ENCODE measurements at regions not wholly inside any gene's neighbourhood (a gene's known extent, or its start where the extent isn't known, plus 50 kb on each side); places are given as distances from the start of the nearest gene placed in this dataset.

DNA sequence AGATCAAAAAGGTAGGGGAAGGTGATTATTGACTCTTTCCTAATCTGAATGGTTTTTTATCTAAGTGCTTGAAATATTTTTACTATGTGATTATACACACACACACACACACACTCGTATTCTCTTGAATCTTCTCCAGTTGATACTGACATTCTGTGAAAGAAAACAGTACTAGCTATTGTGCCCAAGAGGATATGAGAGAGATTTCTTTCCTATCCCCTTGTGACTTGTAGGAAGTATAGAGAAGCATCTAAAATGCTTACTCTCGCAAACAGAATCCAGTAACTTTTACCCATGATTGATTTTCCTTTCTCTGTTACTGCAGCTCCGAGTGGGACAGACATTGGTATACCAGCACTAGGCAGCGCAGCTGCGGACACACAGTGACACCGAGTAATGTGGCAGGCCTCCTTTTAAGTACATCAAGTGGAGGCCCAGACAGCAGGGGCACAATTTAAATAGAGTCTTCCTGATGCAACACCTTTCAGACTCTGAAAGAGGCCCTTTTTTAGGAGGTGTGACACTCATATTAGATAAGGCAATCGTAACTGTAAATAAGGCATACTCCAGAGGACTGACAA is 421.0 kb upstream of the CNTN4 start:
- H3K36me3 Mint-ChIP-seq (ENCODE audit: low read depth): no peaks in the 10 kb centered on the region

DNA sequence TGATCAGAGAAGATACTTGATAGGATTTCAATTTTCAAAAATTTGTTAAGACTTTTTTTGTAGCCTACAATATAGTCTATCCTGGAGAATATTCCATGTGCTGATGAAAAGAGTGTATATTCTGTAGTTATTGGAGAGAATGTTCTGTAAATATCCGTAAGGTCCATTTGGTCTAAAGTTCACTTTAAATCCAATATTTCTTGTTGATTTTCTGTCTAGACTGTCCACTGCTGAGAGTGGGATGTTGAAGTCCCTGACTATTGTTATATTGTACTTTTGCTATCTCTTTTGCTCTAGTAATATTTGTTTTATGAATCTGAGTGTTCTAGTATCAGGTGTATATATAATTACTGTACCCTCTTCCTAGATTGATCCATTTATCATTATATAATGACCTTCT is 406.2 kb upstream of the CNTN4 start:
- Mint-ChIP-seq H3K27me3 (no peaks in the 10 kb centered on the region), H3K9me3 (no peaks in the 10 kb centered on the region), H3K4me3 (no peak overlapping the region), H3K27ac (no peak overlapping the region), H3K4me1 (no peaks in the 10 kb centered on the region), H3K36me3 (ENCODE audit: low read depth) (no peaks in the 10 kb centered on the region)
- no peak for DNase-seq
- intact Hi-C loops (cut with micrococcal nuclease): no loop called here

More for the DNA sequence above, 421.0 kb upstream of the CNTN4 start:
- Mint-ChIP-seq H3K27ac (no peak overlapping the region), H3K4me3 (no peak overlapping the region), H3K4me1 (no peaks in the 10 kb centered on the region), H3K9me3 (peaks cover 12% of the 10 kb centered on the region), H3K27me3 (no peaks in the 10 kb centered on the region)
- intact Hi-C loops (cut with micrococcal nuclease): no loop called here
- no peak for DNase-seq

DNA sequence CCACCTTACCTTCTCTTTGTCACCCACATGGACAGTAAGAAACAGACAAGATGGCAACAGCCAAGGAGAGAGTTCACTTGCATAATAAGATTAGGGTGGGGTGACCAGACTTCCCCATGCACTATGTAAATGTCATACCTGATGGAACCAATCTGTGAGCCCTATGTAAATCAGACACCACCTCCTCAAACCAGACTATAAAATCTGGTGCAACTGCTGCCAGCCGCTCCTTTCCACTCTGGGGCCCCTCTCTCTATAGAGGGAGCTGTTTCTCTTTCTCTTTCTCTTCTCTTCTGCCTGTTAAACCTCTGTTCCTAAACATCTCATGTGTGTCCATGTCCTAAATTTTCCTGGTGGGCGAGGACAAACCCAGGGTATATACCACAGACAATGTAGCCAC is 405.5 kb upstream of the CNTN4 start:
- no peak overlapping the region for H3K27ac Mint-ChIP-seq

DNA sequence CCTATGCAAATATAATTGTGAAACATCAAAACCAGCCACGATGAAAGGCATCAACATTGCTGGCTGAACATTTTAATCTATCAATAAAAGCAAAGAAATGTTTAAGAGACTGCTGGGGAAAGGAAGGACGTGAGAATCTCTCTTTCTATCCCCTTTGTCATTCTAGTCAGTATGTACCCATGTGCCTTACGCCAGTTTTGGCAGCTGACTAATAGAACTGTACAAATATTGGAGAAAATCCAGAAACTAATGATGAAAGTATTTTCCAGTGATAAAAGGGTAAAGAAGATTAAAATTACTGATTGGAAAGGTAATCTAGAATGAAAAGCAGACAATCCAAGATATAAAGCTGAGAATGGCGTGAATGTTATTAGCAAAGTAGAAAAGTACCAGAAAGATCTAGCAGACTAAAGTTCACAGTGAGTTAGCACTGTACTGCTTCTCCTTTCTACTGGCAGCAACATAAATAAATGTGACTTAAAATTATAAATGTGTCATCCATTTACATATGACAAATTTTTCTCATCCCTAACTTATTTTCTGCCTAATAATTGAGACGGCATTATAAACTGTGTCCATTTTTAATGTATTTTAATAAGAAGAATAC is 401.9 kb upstream of the CNTN4 start:
- DNase-seq: no peak
- Mint-ChIP-seq H3K4me3 (no peak overlapping the region), H3K36me3 (ENCODE audit: low read depth) (no peaks in the 10 kb centered on the region), H3K9me3 (no peaks in the 10 kb centered on the region), H3K4me1 (no peaks in the 10 kb centered on the region), H3K27me3 (no peaks in the 10 kb centered on the region), H3K27ac (no peak overlapping the region)
- intact Hi-C loops (cut with micrococcal nuclease): no loop called here

More for the DNA sequence above, 405.5 kb upstream of the CNTN4 start:
- H3K4me3 Mint-ChIP-seq: no peak overlapping the region
- H3K4me1 Mint-ChIP-seq: no peaks in the 10 kb centered on the region
- no peaks in the 10 kb centered on the region for H3K9me3 Mint-ChIP-seq
- DNase-seq: no peak
- intact Hi-C loops (cut with micrococcal nuclease): no loop called here
- no peaks in the 10 kb centered on the region for H3K27me3 Mint-ChIP-seq
- H3K36me3 Mint-ChIP-seq (ENCODE audit: low read depth): no peaks in the 10 kb centered on the region

DNA sequence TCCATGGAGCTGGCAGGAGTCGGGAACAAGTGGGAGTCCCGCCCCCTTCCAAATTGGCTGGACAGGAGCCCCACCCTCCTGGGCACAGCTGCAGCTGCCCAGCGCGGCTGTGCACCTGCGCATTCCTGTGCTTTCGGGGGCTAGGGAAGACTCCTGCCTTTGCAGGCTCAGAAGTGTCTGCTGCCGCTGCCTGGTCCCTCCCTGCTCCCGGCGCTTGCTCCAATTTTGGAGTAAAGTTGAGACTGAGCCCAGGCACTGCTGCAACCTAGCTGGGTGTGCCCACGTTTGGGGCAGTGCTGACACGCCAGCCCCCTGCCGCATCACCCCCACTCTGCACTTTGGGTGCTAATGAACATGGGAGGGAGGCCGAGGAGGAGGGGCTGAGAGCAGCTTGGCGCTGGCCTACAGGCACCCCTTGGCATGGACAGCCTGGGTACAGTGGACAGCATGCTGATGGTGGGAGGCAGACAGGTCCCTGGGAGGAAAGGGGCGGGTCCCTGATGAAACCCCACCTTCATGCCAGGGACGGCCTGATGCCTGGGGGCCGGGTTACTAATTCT is 399.2 kb upstream of the CNTN4 start:
- no peak for DNase-seq
- H3K27ac Mint-ChIP-seq: no peak overlapping the region

DNA sequence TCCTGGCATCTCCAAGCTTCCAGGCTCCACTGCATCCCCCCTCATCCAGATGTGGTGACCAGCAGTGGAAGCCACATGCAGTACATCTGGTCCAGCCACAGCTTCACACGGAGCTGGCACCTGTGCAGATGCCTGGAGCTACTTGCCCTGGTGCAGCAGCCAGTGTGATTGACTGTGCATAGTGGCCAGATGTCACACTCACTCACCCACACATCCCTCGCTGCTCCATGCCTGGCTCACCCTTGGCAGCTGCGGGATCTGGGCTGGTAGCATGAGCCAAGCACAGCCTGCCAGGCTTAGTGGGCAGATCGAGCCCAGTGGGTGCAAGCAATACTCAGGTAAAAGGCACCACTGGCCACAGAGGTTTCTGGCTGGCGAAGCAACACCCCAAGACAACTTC is 398.0 kb upstream of the CNTN4 start:
- H3K36me3 Mint-ChIP-seq (ENCODE audit: low read depth): no peaks in the 10 kb centered on the region
- no peaks in the 10 kb centered on the region for H3K27me3 Mint-ChIP-seq
- DNase-seq: no peak
- intact Hi-C loops (cut with micrococcal nuclease): no loop called here
- H3K4me3 Mint-ChIP-seq: no peak overlapping the region
- H3K9me3 Mint-ChIP-seq: no peaks in the 10 kb centered on the region
- H3K27ac Mint-ChIP-seq: no peak overlapping the region
- H3K4me1 Mint-ChIP-seq: no peaks in the 10 kb centered on the region

More for the DNA sequence above, 399.2 kb upstream of the CNTN4 start:
- H3K4me3 Mint-ChIP-seq: no peak overlapping the region
- no peaks in the 10 kb centered on the region for H3K36me3 Mint-ChIP-seq (ENCODE audit: low read depth)
- H3K4me1 Mint-ChIP-seq: no peaks in the 10 kb centered on the region
- H3K27me3 Mint-ChIP-seq: no peaks in the 10 kb centered on the region
- intact Hi-C loops (cut with micrococcal nuclease): no loop called here
- no peaks in the 10 kb centered on the region for H3K9me3 Mint-ChIP-seq

DNA sequence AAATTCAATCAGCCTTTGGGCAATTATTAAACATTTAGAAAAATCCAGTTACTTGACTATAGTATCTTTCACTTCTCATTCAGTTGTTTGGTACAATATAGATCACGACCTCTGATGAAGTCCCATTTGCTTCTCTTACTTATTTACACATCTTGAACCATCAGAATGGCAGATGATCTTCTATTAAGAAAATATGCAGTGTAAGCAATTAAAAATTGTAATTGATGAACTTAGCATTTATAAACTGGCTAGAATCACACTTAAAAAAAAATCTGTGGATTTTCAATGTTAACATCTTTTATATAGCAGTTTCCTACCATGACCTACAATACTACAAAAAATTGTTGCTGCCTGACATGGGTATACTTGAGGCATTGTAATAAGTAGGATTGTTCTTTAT is 395.5 kb upstream of the CNTN4 start:
- H3K9me3 Mint-ChIP-seq: peaks cover 3% of the 10 kb centered on the region
- H3K36me3 Mint-ChIP-seq (ENCODE audit: low read depth): no peaks in the 10 kb centered on the region
- no peaks in the 10 kb centered on the region for H3K27me3 Mint-ChIP-seq
- intact Hi-C loops (cut with micrococcal nuclease): no loop called here
- no peaks in the 10 kb centered on the region for H3K4me1 Mint-ChIP-seq
- DNase-seq: no peak
- H3K4me3 Mint-ChIP-seq: no peak overlapping the region
- no peak overlapping the region for H3K27ac Mint-ChIP-seq

DNA sequence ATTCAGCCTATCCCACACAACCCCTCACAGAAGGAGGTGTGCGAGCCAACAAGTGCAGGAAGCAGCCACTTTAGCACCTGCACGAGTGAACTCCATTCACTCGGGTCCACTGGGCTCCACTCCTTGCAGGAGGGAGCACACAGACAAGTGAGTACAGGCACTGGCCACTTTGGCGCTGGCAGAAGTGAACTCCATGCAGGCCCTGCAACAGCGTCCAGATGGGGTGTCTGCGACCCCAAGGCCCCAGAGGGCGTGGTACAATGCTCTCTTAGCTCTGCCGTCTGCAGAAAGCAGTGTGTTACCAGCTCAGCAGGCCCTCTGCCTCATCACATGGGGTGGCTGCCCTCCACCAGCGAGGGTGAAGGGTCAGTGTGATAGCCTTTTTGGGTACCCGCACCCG is 388.0 kb upstream of the CNTN4 start:
- Mint-ChIP-seq H3K27ac (no peak overlapping the region), H3K9me3 (peaks cover 3% of the 10 kb centered on the region), H3K4me3 (no peak overlapping the region), H3K4me1 (no peaks in the 10 kb centered on the region), H3K27me3 (no peaks in the 10 kb centered on the region), H3K36me3 (ENCODE audit: low read depth) (no peaks in the 10 kb centered on the region)
- intact Hi-C loops (cut with micrococcal nuclease): no loop called here
- no peak for DNase-seq

DNA sequence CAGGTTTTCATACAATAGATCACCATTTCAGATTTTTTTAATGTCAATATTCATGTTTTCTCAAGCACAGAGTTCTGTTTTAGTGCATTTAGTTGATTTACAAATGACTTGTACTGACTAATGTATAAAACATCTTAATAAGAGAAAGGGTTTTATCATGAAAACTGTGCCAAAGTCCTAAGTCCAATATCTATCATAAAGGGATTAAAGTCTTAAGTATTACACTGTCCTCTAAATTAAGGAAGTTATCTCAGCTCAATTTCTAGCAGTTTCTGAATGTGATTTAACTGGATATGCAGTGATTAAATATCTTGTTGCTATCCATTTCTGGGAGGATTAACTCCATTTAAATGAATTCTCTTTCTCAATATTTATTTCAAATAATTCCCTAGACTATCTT is 381.1 kb upstream of the CNTN4 start:
- no peaks in the 10 kb centered on the region for H3K4me1 Mint-ChIP-seq
- no peak overlapping the region for H3K27ac Mint-ChIP-seq
- intact Hi-C loops (cut with micrococcal nuclease): no loop called here
- no peaks in the 10 kb centered on the region for H3K9me3 Mint-ChIP-seq
- H3K36me3 Mint-ChIP-seq (ENCODE audit: low read depth): no peaks in the 10 kb centered on the region
- no peak for DNase-seq
- no peak overlapping the region for H3K4me3 Mint-ChIP-seq
- H3K27me3 Mint-ChIP-seq: no peaks in the 10 kb centered on the region

DNA sequence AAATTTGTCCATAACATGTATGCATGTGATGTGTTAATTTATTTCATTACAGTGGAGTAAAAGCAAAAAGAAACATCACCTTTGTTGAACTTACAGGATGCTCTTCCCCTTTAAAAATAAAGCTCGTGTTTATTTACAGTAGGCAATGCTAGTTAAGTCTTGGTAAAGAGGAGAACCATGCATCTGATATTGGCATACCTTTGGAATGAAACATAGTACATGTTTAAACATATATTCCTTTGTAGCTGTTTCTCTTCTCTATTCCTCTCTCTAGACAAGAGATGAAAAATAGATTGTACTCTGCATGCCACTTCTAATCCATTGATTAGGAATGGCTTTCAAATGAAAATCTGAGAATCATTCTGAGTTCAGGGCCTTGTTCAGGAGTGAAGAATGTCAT is 374.9 kb upstream of the CNTN4 start:
- H3K4me3 Mint-ChIP-seq: no peak overlapping the region
- H3K4me1 Mint-ChIP-seq: no peaks in the 10 kb centered on the region
- H3K27ac Mint-ChIP-seq: no peak overlapping the region
- no peaks in the 10 kb centered on the region for H3K9me3 Mint-ChIP-seq
- intact Hi-C loops (cut with micrococcal nuclease): no loop called here
- H3K36me3 Mint-ChIP-seq (ENCODE audit: low read depth): no peaks in the 10 kb centered on the region
- DNase-seq: no peak
- H3K27me3 Mint-ChIP-seq: no peaks in the 10 kb centered on the region

DNA sequence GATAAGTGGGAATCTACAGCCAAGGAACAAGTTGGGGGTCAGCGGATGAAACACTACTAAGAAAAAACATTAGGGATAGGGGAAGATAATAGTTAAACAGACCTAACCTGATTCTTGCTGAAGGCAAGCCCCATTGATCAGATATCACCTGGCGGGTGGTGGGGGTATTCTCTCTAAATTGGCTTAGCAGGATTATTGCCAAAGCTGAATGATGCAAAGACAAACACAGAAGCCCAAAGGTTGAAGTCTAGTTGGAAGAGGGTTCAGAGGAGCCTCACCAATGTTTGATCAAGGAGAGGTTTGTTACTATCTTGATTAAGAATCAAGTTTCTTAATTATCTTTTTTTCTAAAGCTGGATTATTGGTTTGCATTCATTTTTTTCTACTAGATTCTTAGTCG is 371.9 kb upstream of the CNTN4 start:
- H3K36me3 Mint-ChIP-seq (ENCODE audit: low read depth): no peaks in the 10 kb centered on the region
- DNase-seq: peak; percentile 3
- H3K27me3 Mint-ChIP-seq: no peaks in the 10 kb centered on the region
- peaks cover 5% of the 10 kb centered on the region for H3K9me3 Mint-ChIP-seq
- H3K4me1 Mint-ChIP-seq: no peaks in the 10 kb centered on the region
- no peak overlapping the region for H3K27ac Mint-ChIP-seq
- intact Hi-C loops (cut with micrococcal nuclease): no loop called here
- H3K4me3 Mint-ChIP-seq: no peak overlapping the region

DNA sequence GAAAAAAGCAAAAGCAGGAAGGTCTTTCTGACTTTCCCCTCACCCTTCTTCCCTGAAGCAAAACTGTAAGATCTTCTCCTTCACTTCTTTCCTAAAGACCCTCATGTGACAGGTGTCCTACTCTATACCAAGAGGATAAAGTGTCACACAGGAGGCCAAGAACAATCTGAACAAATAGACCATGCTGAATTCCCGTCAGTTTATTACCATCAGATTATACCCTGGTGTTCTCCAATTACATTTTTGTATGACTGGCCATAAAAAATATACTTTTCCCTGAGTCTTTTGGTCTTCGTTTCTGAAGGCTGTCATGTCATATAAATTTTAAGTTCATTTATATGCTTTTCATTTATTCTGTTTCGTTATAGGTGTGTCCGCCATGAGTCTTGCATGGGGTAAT is 371.4 kb upstream of the CNTN4 start:
- peak; percentile 6 for DNase-seq
- H3K27me3 Mint-ChIP-seq: no peaks in the 10 kb centered on the region
- intact Hi-C loops (cut with micrococcal nuclease): no loop called here
- no peaks in the 10 kb centered on the region for H3K4me1 Mint-ChIP-seq
- H3K36me3 Mint-ChIP-seq (ENCODE audit: low read depth): no peaks in the 10 kb centered on the region
- no peak overlapping the region for H3K27ac Mint-ChIP-seq
- H3K9me3 Mint-ChIP-seq: peaks cover 5% of the 10 kb centered on the region
- no peak overlapping the region for H3K4me3 Mint-ChIP-seq

DNA sequence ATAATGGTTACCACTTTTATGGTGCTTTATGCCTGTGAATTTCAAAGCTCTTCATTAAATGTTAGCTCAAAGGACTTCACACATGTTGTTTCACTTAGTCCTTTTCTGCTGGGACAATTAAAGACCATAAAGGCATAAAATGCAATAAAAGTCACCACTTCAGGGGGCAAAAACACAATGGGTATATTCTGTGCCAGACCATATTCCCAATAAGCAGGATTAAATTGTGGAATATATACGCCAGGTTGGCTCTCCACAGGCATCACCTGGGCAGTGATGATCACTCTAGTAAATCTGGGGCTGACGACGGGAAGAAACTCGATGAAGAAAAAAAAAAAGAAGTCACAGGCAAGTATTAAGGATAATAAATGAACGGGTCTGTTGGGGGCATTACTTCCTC is 370.2 kb upstream of the CNTN4 start:
- peaks cover 5% of the 10 kb centered on the region for H3K9me3 Mint-ChIP-seq
- H3K27me3 Mint-ChIP-seq: no peaks in the 10 kb centered on the region
- no peaks in the 10 kb centered on the region for H3K36me3 Mint-ChIP-seq (ENCODE audit: low read depth)
- no peak for DNase-seq
- no peaks in the 10 kb centered on the region for H3K4me1 Mint-ChIP-seq
- H3K27ac Mint-ChIP-seq: no peak overlapping the region
- H3K4me3 Mint-ChIP-seq: no peak overlapping the region
- intact Hi-C loops (cut with micrococcal nuclease): no loop called here

DNA sequence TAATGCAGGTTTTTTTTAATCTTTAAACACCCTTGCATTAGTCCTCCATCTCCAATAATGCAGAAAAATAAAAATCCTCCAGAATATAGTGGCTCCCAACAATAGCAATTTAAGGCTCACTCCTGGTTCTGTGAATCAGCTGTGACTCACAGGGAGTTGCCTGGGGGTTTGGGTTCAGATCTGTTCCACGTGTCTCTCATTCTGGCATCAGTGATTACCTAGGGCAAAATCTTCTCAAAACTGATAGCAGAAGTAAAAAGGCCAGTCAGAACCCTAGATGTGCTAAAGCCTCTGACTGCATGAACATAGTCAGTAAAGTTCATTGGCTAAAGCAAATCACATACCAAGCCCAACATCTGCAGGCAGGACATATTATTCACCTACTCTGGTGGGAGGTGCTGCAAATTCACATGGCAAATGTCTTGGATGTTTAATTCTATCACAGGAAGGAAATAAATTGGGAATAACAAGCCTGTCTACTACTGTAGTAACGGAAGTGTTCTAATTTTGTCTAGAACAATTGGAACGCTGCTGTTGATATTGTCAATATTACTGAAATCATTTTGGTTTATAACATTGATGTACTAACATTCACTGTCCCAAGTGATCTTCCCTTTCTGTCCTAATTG is 364.1 kb upstream of the CNTN4 start:
- no peaks in the 10 kb centered on the region for H3K4me1 Mint-ChIP-seq

More for the DNA sequence above, 364.1 kb upstream of the CNTN4 start:
- Mint-ChIP-seq H3K4me3 (no peak overlapping the region), H3K9me3 (peaks cover 15% of the 10 kb centered on the region), H3K27ac (no peak overlapping the region), H3K27me3 (no peaks in the 10 kb centered on the region), H3K36me3 (ENCODE audit: low read depth) (no peaks in the 10 kb centered on the region)
- DNase-seq: no peak
- intact Hi-C loops (cut with micrococcal nuclease): no loop called here
